Neuronal stem cell (in vitro differentiated cells): ENCODE measurements at regions not wholly inside any gene's neighbourhood (a gene's known extent, or its start where the extent isn't known, plus 50 kb on each side); places are given as distances from the start of the nearest gene placed in this dataset.
A peak's percentile ranks its signal among the peaks of the same experiment; 100 is the strongest.
"Not testable (repeated sequence)": the region's sequence is repeated elsewhere in the genome, so short reads cannot be mapped to it uniquely, and the experiment has no call there.

ENCODE experiments used
- DNase-seq: peaks from one replicate; pipeline ENCODE4 v3.0.0-alpha.2; 2013; ENCODE audit warnings: low spot score
- H2AFZ ChIP-seq: one replicate; pipeline ENCODE4 v1.6.1; 2013; ENCODE audit warnings: mild to moderate bottlenecking, low read length, inconsistent platforms
- H2AK5ac ChIP-seq: 2 replicates; pipeline ENCODE4 v1.6.1; 2013; ENCODE audit warnings: low read depth, mild to moderate bottlenecking, inconsistent platforms, low read length, moderate library complexity, mixed read lengths
- H2BK120ac ChIP-seq: 2 replicates; pipeline ENCODE4 v1.6.1; 2013; ENCODE audit warnings: low read depth, mild to moderate bottlenecking, inconsistent platforms, low read length, moderate library complexity, mixed read lengths
- H2BK12ac ChIP-seq: one replicate; pipeline ENCODE4 v1.6.1; 2013; ENCODE audit warnings: low read length, inconsistent platforms
- H2BK15ac ChIP-seq: 2 replicates; pipeline ENCODE4 v1.6.1; 2013; ENCODE audit warnings: mild to moderate bottlenecking, low read length, inconsistent platforms, mixed read lengths
- H2BK5ac ChIP-seq: one replicate; pipeline ENCODE4 v1.6.1; 2013; ENCODE audit warnings: inconsistent platforms, mild to moderate bottlenecking, low read length, moderate library complexity
- H3K14ac ChIP-seq: one replicate; pipeline ENCODE4 v1.6.1; 2013; ENCODE audit warnings: low read length, inconsistent platforms
- H3K18ac ChIP-seq: 2 replicates; pipeline ENCODE4 v1.6.1; 2013; ENCODE audit warnings: low read length, inconsistent platforms
- H3K23ac ChIP-seq: 2 replicates; pipeline ENCODE4 v1.6.1; 2013; ENCODE audit warnings: low read depth, mild to moderate bottlenecking, mixed read lengths, low read length, inconsistent platforms; ENCODE audit not compliant: poor library complexity
- H3K27ac ChIP-seq: replicated peaks from 3 replicates; pipeline ENCODE4 v1.5.1; 2013; ENCODE audit warnings: low read length, inconsistent platforms
- H3K27me3 ChIP-seq, 3 experiments: 2 replicates each; pipeline ENCODE4 v1.6.1; 2013; ENCODE audit warnings: low read length in 3 of 3, mild to moderate bottlenecking in 2 of 3, inconsistent platforms in 1 of 3, low read depth in 1 of 3, mixed read lengths in 1 of 3, moderate library complexity in 1 of 3; ENCODE audit not compliant: control insufficient read depth in 3 of 3, insufficient read depth in 3 of 3
- H3K36me3 ChIP-seq, 2 donors: replicated peaks in 1 of 2; 2 replicates each; pipeline ENCODE4 v1.6.1; 2013; ENCODE audit warnings: low read length in 2 of 2; ENCODE audit not compliant: control insufficient read depth in 2 of 2, insufficient read depth in 2 of 2
- H3K4ac ChIP-seq: 2 replicates; pipeline ENCODE4 v1.6.1; 2013; ENCODE audit warnings: inconsistent platforms, mild to moderate bottlenecking, low read length, moderate library complexity
- H3K4me1 ChIP-seq, 2 donors: 1 replicate in 1 of 2; 2 replicates in 1 of 2; pipeline ENCODE4 v1.6.1; 2013; ENCODE audit warnings: low read length in 2 of 2, low read depth in 1 of 2; ENCODE audit not compliant: control insufficient read depth in 2 of 2, insufficient read depth in 1 of 2
- H3K4me2 ChIP-seq: one replicate; pipeline ENCODE4 v1.6.1; 2013; ENCODE audit warnings: mild to moderate bottlenecking, low read length, inconsistent platforms; ENCODE audit not compliant: insufficient read depth, poor library complexity, severe bottlenecking
- H3K4me3 ChIP-seq, 2 donors: 2 replicates each; pipeline ENCODE4 v1.5.1; 2013; ENCODE audit warnings: low read length in 2 of 2, mild to moderate bottlenecking in 2 of 2, inconsistent platforms in 1 of 2, moderate library complexity in 1 of 2
- H3K79me1 ChIP-seq: one replicate; pipeline ENCODE4 v1.6.1; 2013; ENCODE audit warnings: low read depth, mild to moderate bottlenecking, inconsistent platforms, low read length, moderate library complexity
- H3K9ac ChIP-seq: one replicate; pipeline ENCODE4 v1.6.1; 2013; ENCODE audit warnings: mild to moderate bottlenecking, low read depth, low read length, inconsistent platforms; ENCODE audit not compliant: poor library complexity
- H3K9me3 ChIP-seq, 2 donors: replicated peaks in 1 of 2; 2 replicates each; pipeline versions ENCODE3 to v1.6.1; 2013; ENCODE audit warnings: low read length in 2 of 2, mild to moderate bottlenecking in 2 of 2, inconsistent platforms in 1 of 2, low read depth in 1 of 2, mixed read lengths in 1 of 2, moderate library complexity in 1 of 2; ENCODE audit not compliant: control insufficient read depth in 2 of 2, insufficient read depth in 1 of 2
- H4K8ac ChIP-seq: one replicate; pipeline ENCODE4 v1.6.1; 2013; ENCODE audit warnings: low read depth, mild to moderate bottlenecking, inconsistent platforms, low read length, moderate library complexity
- H4K91ac ChIP-seq: one replicate; pipeline ENCODE4 v1.6.1; 2013; ENCODE audit warnings: low read length, low read depth, mild to moderate bottlenecking, inconsistent platforms; ENCODE audit not compliant: poor library complexity
- WGBS, 2 donors: extraction: QIAGEN DNeasy Blood & Tissue Kit; methylation state at CpG; one replicate each; pipeline ENCODE4 v1.1.7; 2013; ENCODE audit warnings: missing lambda C conversion rate in 2 of 2, mixed read lengths in 1 of 2; ENCODE audit not compliant: insufficient read length in 2 of 2, insufficient replicate concordance in 1 of 2; ENCODE audit errors: extremely low coverage in 2 of 2; 5-methylcytosine and 5-hydroxymethylcytosine counted together

DNA sequence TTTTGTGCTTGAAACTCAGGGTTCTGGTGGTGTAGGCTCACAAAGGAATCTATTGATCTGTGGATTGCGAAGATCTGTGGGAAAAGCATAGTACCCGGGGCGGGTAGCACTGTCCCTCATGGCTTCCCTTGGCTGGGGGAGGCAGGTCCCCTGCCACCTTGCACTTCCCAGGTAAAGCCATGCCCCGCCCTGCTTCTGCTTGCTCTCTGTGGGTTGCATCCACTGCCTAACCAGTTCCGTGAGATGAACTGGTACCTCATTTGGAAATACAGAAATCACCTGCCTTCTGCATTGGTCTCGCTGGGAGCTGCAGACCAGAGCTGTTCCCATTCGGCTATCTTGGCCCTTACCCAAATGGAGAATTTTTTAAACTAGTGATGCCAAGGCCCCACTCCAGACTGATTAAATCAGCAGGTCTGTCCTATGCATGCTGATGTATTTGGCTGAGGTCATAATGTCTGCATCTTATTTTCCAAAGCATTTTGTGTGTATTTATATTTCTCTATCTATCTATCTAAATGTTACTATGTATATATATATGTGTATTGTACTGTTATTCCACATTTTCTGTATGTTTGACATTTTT is 65.5 kb upstream of the SLC7A14 start:
- Histone ChIP-seq H3K4me1 (no peaks in the 10 kb centered on the region), H2BK15ac (no peak overlapping the region), H3K9ac (no peak overlapping the region), H2BK120ac (no peak overlapping the region), H2BK5ac (no peak overlapping the region), H3K14ac (no peak overlapping the region), H3K23ac (no peak overlapping the region), H3K79me1 (no peaks in the 10 kb centered on the region), H2AFZ (no peak overlapping the region), H3K18ac (no peak overlapping the region), H2AK5ac (no peak overlapping the region), H2BK12ac (no peak overlapping the region), H3K9me3 (no peaks in the 10 kb centered on the region), H3K4me2 (no peak overlapping the region), H4K91ac (no peak overlapping the region), H4K8ac (no peak overlapping the region), H3K27me3 (peaks cover 0 to 3% (median 0%) of the 10 kb centered on the region in 3 experiments), H3K36me3 (no peaks in the 10 kb centered on the region), H3K27ac (no peak overlapping the region), H3K4me3 (no peak overlapping the region), H3K4ac (no peak overlapping the region)
- no peak for DNase-seq
- WGBS, 2 donors, result no CpG with 5 or more reads among the region's 7 CpGs

- not testable (repeated sequence) for H2BK120ac ChIP-seq, H4K91ac ChIP-seq, H3K36me3 ChIP-seq, H3K79me1 ChIP-seq, H2BK5ac ChIP-seq, H3K27me3 ChIP-seq, H2AK5ac ChIP-seq, H2BK12ac ChIP-seq, H3K23ac ChIP-seq, H2BK15ac ChIP-seq, H3K27ac ChIP-seq, H3K18ac ChIP-seq, H3K4me3 ChIP-seq, H3K14ac ChIP-seq, H3K4me1 ChIP-seq, H3K4ac ChIP-seq, H3K9ac ChIP-seq, H4K8ac ChIP-seq, H3K4me2 ChIP-seq, DNase-seq, H3K9me3 ChIP-seq, H2AFZ ChIP-seq
- WGBS, 2 donors, result no CpG with 5 or more reads among the region's 5 CpGs
Observed at GRCh38 chr3:170650557-170650956, 64.7 kb upstream of the SLC7A14 start.

DNA sequence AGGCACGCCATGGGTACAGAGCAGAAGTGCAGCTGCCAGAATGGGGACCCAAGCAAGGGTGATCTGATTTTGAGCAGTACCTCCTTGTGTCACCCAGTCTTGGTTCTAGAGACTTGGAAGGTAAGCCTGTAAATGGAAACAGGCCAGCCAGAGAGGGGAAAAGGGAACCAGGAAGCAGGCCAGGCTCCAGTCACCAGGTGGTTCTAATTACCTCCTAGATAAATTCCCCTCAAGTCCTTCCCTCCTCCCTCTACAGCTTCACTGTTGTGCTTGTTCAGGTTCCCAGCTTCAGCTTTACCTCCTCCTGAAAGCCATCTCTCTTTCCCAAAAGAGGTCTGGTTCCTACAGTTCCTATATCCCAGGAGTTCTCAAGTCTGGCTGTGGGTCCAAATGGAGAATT is 58.8 kb upstream of the SLC7A14 start:
- Histone ChIP-seq H2AK5ac (no peak overlapping the region), H3K27ac (no peak overlapping the region), H3K36me3 (no peaks in the 10 kb centered on the region), H2BK5ac (no peak overlapping the region), H2AFZ (no peak overlapping the region), H2BK120ac (no peak overlapping the region), H3K23ac (no peak overlapping the region), H3K79me1 (no peaks in the 10 kb centered on the region), H3K4me1 (peaks cover 4 to 5% of the 10 kb centered on the region in 2 donors), H3K9me3 (peaks cover 0 to 5% of the 10 kb centered on the region in 2 donors), H4K91ac (no peak overlapping the region), H3K9ac (no peak overlapping the region), H3K14ac (no peak overlapping the region), H3K27me3 (no peaks in the 10 kb centered on the region), H3K4ac (no peak overlapping the region), H4K8ac (no peak overlapping the region), H3K4me2 (no peak overlapping the region), H3K4me3 (no peak overlapping the region), H3K18ac (no peak overlapping the region), H2BK15ac (no peak overlapping the region), H2BK12ac (no peak overlapping the region)
- DNase-seq, result no peak
- no CpG with 5 or more reads among the region's 1 CpG for WGBS, 2 donors

- no peak overlapping the region for H3K14ac ChIP-seq
- no peak overlapping the region for H4K8ac ChIP-seq
- no peak overlapping the region for H2AK5ac ChIP-seq
- H2BK12ac ChIP-seq, result no peak overlapping the region
- no peak overlapping the region for H4K91ac ChIP-seq
- no peak overlapping the region for H2BK15ac ChIP-seq
- H3K79me1 ChIP-seq, result no peaks in the 10 kb centered on the region
- H3K9ac ChIP-seq, result no peak overlapping the region
- no peak overlapping the region for H2BK5ac ChIP-seq
- H3K27ac ChIP-seq, result no peak overlapping the region
- peak overlapping the region in 1 of 2 donors; percentile 64 for H3K4me3 ChIP-seq
- H3K36me3 ChIP-seq, result no peaks in the 10 kb centered on the region
- peaks cover 0 to 5% of the 10 kb centered on the region in 2 donors for H3K9me3 ChIP-seq
- H2AFZ ChIP-seq, result no peak overlapping the region
- H3K18ac ChIP-seq, result no peak overlapping the region
- WGBS, 2 donors, result no CpG with 5 or more reads among the region's 3 CpGs
- no peak for DNase-seq
- H3K4me2 ChIP-seq, result no peak overlapping the region
- H3K23ac ChIP-seq, result no peak overlapping the region
- no peak overlapping the region for H2BK120ac ChIP-seq
- H3K4ac ChIP-seq, result no peak overlapping the region
- H3K27me3 ChIP-seq, result no peaks in the 10 kb centered on the region
- peaks cover 4 to 5% of the 10 kb centered on the region in 2 donors for H3K4me1 ChIP-seq
Observed at GRCh38 chr3:170643831-170644230, 58.0 kb upstream of the SLC7A14 start.
